ENCODE measurements at regions not wholly inside any gene's neighbourhood (a gene's known extent, or its start where the extent isn't known, plus 50 kb on each side); places are given as distances from the start of the nearest gene placed in this dataset.
"Not testable (repeated sequence)": the region's sequence is repeated elsewhere in the genome, so short reads cannot be mapped to it uniquely, and the experiment has no call there.

GRCh38 chr4:59748433-59748832 lies 1451.7 kb upstream of the ADGRL3 start:
- no peak for FAIRE-seq

GRCh38 chr4:59759082-59759825 lies 1440.9 kb upstream of the ADGRL3 start:
- FAIRE-seq, result no peak

GRCh38 chr4:59762344-59762743 lies 1437.8 kb upstream of the ADGRL3 start:
- FAIRE-seq, result no peak

GRCh38 chr4:59770601-59771264 lies 1429.4 kb upstream of the ADGRL3 start:
- no peak for FAIRE-seq

- no peak for FAIRE-seq
Observed at GRCh38 chr4:59772641-59773139, 1427.4 kb upstream of the ADGRL3 start.

GRCh38 chr4:59780271-59780670 lies 1419.9 kb upstream of the ADGRL3 start:
- FAIRE-seq, result not testable (repeated sequence)

- peak; percentile 89 for FAIRE-seq
Observed at GRCh38 chr4:59805176-59805575, 1395.0 kb upstream of the ADGRL3 start.

- FAIRE-seq, result no peak
Observed at GRCh38 chr4:59814402-59815010, 1385.6 kb upstream of the ADGRL3 start.

GRCh38 chr4:59818656-59819055 lies 1381.5 kb upstream of the ADGRL3 start:
- peak; percentile 94 for FAIRE-seq

GRCh38 chr4:59823311-59823710 lies 1376.8 kb upstream of the ADGRL3 start:
- no peak for FAIRE-seq

GRCh38 chr4:59825104-59825503 lies 1375.0 kb upstream of the ADGRL3 start:
- no peak for FAIRE-seq

- FAIRE-seq, result no peak
Observed at GRCh38 chr4:59831746-59832145, 1368.4 kb upstream of the ADGRL3 start.

GRCh38 chr4:59834943-59835342 lies 1365.2 kb upstream of the ADGRL3 start:
- peak; percentile 65 for FAIRE-seq

GRCh38 chr4:59837751-59838150 lies 1362.4 kb upstream of the ADGRL3 start:
- no peak for FAIRE-seq

- no peak for FAIRE-seq
Observed at GRCh38 chr4:59838236-59838635, 1361.9 kb upstream of the ADGRL3 start.

GRCh38 chr4:59841698-59842097 lies 1358.4 kb upstream of the ADGRL3 start:
- FAIRE-seq, result no peak

GRCh38 chr4:59848457-59848856 lies 1351.7 kb upstream of the ADGRL3 start:
- no peak for FAIRE-seq

GRCh38 chr4:59855630-59856352 lies 1344.3 kb upstream of the ADGRL3 start:
- no peak for FAIRE-seq

GRCh38 chr4:59869056-59869455 lies 1331.1 kb upstream of the ADGRL3 start:
- no peak for FAIRE-seq

- no peak for FAIRE-seq
Observed at GRCh38 chr4:59869559-59869958, 1330.6 kb upstream of the ADGRL3 start.

GRCh38 chr4:59881632-59882031 lies 1318.5 kb upstream of the ADGRL3 start:
- FAIRE-seq, result no peak

GRCh38 chr4:59904331-59904730 lies 1295.8 kb upstream of the ADGRL3 start:
- no peak for FAIRE-seq

- FAIRE-seq, result no peak
Observed at GRCh38 chr4:59920416-59920815, 1279.7 kb upstream of the ADGRL3 start.
